GM04504 (cell line): ENCODE measurements at regions not wholly inside any gene's neighbourhood (a gene's known extent, or its start where the extent isn't known, plus 50 kb on each side); places are given as distances from the start of the nearest gene placed in this dataset.
"Not testable (repeated sequence)": the region's sequence is repeated elsewhere in the genome, so short reads cannot be mapped to it uniquely, and the experiment has no call there.

Source experiments
- DNase-seq: peaks from one replicate; pipeline ENCODE4 v3.0.0-alpha.2; 2012; ENCODE audit warnings: low read depth

DNA sequence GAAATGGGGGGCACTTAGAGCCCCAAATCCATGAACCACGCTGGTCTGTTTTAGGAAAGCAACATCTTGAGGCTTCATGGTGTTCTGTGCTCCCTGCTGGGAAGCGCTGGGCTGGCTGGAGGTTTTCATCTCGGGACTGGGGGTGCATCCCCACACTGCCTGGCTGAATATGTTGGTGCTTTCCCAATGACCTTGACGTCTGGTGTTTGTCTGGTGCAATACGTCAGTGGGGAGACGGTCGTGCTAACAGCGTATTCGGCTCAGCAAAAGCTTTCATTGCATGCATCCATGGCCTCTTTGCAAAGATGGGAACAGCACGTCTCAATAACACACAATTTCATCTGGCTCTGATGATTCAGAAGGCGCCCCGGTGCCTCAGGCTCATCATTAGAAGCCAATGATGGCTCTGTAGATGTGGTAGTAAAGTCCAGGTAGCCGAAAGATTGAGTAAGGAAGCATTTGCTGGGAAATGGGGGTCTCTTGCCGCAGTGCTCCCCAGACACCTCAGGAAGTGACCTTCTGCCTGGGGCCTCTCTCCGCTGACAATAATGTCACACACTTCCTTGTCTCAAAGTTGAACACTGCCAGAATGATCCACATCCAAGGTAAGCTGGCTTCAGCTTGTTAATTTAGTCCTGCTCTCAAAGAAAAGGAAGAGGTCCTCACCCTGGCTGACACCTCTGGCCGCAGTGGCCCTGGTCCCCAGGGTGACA lies 97.7 kb downstream of the ING1 start:
- no peak for DNase-seq

DNA sequence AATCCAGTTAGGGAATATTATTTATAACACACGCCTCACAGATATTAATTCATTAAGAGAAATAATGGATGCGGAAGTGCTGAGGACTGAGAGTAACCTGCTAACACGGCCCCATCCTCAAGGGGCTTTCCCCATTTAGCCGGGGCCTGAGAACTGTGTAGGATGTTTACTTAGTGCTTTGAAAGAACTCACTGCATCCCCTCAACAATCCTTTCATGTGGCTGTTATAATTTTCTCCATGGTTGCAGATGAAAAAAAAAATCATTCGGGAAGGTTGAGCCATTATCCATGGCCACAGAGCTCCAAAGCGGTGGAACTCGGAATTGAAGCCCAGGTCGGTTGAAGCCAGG lies 98.2 kb downstream of the ING1 start:
- DNase-seq: no peak

DNA sequence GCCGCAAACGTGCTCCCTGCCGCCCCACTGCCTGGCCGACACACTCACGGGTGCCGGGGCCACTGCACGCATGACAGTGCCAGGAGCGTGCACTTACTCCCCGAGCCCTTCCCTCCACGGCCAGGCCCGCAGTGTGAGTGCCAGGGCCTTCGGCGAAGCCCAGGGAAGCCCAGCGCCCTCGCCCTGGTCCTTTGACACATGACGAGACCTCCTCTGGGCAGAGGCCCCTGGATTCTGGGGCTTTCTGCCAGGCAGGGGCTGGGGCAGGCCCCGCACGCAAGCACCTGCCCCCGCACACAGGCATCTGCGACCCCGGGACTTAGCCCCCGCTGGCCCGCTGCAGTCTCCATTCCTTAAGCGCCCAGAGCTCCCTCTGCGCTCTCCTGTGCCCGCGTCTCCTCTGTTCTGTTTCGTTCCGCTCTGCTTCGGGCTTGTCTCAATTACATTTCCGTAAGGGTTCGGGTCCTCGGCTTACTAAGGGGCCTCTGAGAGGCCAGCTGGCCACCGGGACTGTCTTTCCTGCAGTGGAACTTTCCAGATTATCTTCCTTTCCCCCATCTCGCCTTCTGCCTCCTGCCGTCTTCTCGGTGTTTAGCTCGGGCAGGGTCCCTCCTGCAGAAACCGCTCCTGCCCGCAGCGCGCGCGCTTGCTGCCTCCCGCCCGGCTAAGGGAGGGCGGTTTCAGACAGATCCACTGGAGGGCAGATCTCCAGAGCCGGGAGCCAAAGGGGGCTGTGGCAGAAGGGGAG lies 98.8 kb downstream of the ING1 start:
- no peak for DNase-seq

DNA sequence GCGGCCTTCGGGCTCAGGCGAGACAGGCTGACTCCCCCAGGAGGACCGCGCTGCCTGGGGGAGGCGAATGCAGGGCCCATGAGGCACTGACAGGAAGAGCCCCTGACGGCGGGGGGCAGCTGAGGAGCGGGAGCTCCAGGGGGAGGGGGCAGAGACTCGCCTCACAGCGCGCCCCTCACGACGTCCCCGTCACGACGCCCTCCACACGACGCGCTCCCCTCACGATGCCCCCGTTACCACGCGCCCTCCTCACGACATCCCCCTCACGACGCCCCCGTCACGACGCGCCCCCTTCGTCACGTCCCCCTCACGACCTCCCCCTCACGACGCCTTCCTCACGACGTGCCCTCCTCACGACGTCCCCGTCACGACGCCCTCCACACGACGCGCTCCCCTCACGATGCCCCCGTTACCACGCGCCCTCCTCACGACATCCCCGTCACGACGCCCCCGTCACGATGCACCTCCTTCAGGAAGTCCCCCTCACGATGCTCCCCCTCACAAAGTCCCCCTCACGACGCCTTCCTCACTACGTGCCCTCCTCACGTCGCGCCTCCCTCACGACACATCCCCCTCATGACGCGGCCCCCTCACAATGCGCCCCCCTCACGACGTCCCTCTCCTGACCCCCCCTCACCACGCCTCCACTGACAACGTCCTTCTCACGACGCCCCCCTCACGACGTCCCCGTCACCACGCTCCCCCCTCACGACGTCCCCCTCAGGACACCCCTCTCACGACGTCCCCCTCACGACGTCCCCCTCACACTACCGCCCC lies 99.6 kb downstream of the ING1 start:
- no peak for DNase-seq

DNA sequence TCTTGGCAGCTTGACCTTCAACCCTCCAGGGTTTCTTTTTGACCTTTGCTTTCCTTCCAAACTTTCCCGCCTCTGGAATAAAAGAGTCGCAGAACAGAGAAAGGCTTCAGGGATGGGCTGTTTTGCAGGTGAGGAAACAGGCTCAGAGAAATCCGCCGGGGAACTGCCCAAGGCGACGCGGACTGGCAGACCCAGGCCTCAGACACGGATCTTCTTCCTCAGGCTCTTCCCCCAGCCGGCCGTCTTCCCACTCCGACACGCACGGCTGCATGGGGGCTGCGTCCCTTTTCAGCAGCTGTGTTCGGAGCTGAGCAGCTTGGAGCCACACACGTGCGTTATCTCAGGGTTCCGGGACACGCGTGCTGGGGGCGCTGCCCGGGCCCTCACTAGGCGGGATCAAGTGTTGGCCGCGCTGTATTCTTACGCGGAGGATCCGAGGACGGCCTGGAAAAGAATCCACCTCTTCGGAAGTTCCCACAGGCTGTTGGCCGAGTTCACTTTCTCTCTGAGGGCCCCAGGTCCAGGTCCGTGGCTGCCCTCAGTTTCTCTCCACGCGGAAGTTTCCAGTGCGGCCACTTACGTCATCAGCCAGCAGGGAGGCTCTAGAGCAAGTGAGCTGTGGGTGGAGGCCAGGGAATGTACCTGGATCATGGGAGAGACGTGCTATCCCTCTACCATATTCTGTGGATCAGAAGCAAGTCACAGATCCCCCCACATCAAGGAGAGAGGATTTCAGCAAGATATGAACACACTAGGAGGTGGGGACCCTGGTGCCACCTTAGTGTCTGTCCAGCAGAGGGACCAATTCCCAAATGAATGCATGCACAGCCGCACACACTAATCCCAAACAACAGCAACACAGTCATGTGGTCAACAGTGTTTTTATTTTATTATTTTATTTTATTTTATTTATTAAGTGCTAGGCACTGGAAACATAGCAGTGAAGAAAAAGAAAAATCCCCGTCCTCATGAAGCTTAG lies 100.4 kb downstream of the ING1 start:
- no peak for DNase-seq

DNA sequence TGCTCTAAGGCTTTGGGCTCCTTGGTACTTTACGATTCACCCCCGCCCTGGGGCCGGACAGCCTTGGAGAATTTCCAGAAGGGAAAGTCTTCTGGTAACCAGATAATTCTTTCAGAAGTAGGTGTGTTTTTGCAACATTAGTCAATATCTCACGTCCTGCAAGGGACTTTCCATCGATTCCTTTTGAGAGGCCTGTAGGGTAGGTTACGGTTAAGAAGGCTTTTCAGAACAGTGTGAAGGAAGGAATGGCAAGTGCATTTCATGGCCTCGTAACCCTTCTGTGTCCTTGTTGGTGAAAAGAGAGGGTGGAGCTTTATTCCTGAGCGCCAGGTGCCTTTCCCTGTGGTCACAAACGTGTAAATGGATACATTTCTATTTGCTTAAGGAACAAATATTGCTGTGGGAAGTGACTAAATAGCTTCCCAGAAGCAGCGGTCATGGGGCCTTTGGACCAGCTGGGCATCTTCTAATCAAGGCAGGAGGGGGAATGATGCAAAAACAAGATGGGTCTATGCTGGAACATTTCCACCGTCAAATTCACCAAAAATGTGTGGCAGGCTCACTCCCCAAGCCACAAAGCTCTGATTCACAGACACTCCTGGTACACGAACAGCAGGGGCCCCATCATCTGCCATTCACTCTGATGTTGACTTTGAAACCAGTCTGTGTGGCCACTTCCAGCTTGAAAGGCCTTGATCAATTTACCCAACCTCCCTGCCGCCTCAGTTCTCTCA lies 99.2 kb downstream of the ANKRD10 start:
- DNase-seq: no peak

DNA sequence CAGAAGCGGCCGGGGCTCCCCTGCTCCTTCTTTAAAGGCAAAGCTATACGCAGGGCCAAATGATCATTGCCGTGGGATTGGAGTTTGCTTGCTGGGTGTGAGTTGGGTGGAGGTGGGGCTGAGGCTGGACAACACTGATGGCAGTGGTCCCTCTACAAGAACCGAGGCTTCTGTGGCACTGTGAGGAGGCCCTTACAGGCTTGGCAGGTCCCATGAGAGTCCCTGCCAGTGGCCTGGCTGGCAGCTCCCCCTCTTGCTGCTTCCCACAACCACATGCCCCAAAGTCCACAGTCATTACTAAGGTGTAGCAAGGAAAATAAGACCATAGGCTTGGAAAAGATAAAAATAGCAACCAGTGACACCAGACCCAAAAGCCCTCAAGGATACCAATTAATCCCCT lies 98.4 kb downstream of the ANKRD10 start:
- no peak for DNase-seq

DNA sequence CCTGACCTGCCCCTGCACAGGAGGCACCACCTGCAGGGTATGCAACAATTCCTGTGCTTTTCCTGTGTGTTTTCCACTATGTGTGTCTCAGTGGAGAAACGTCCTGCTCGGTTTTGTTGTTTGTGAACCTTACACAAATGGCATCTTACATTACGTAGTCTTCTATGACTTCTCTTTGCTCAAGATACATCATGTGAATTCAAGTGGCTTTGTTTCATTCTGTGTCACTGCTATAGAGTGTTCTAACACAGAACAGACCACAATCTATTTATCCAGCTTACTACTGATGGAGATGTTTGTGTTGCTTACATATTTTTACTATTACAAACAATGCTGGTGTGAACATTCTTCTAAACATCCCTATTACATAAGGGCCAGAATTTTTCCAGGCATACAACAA lies 97.7 kb downstream of the ANKRD10 start:
- DNase-seq: no peak

DNA sequence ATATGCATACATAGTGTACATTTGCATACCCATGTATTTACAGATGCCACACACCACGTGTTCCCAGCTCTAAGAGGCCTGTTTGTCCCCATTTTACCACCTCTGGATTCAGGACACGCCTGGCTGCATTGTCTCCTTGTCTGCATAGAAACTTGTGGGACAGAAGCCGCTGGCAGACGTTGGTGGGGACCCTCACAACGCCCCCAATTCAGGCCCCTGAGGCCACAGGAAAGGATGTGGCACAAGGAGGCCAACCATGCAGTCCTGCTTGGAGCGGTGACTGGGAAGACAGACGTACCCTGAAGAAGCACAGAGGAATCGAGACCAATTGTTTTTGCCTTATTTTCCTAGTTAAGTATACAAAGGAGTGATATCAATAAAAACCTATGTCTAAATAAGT lies 96.1 kb downstream of the ANKRD10 start:
- DNase-seq: no peak

DNA sequence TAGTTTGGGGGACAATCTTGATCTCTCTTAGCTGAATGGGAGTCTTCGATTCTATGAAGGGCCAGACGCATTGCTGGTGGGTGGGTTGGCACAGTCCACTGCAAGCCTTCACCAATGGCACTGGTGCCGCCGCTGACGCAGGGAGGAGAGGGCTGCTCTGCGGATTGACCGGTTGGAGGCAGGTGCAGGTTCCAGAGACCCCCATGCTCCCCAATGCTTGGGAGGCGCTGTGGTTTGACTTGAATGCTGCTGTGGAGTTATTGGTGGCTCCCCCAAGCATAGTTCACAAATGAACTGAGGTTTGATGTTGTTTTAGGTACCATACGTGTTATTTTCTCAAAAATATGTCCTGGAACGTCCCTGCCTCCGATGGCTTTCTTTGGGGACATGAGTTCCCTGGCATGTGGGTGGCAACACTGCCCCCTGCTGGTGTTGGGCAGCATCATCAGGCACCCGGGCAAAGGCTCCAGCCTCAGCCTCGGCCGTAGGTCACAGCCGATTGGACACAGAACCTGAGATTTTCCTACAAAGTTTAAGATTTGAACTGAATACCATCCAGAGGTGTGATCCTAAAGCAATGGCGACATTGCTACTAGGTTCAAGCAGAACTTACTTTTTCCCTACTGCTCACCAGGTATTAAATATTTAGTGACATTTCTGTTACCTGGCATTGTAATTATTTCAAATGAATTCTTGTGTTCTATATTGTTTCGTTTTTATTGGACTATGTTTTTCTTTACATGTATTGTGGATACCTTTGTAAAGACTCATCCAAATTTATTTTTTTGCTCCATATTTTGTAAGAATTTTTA lies 95.5 kb downstream of the ANKRD10 start:
- DNase-seq: peak; percentile 41

DNA sequence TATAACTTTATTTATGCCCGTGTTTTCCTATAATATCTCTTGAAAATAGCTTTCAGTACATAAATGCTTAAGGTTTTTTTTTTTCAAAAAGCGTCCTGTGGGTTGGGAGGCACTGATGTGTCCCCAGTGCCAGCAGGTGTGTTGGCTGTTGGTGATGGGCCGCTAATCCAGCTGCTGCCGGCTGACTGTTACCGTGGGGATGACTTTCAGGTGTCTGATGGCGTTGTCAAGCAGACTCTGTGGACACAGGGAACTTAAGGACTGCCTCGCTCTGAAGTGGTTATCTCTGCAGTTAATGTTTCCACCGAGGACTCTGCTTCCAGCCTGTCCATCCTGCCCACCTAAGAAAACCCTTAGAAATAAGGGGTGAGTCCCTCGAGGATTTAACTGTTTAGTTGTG lies 94.5 kb downstream of the ANKRD10 start:
- no peak for DNase-seq

DNA sequence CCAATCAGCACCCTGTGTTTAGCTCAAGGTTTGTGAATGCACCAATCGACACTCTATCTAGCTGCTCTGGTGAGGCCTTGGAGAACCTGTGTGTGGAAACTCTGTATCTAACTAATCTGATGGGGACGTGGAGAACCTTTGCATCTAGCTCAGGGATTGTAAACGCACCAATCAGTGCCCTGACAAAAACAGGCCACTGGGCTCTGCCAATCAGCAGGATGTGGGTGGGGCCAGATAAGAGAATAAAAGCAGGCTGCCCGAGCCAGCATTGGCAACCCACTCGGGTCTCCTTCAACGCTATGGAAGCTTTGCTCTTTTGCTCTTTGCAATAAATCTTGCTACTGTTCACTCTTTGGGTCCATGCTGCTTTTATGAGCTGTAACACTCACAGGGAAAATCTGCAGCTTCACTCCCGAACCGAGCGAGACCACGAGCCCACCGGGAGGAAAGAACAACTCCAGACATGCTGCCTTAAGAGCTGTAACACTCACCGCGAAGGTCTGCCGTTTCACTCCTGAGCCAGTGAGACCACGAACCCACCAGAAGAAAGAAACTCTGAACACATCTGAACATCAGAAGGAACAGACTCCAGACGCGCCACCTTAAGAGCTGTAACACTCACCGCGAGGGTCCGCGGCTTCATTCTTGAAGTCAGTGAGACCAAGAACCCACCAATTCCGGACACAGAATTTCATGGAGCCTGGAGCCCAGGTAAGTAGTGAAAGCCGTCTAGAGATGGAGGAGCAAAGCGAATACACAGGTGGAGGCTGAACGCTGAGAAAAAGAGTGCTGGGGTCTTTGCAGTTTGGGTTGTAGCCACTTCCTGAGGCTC lies 92.8 kb downstream of the ANKRD10 start:
- not testable (repeated sequence) for DNase-seq

DNA sequence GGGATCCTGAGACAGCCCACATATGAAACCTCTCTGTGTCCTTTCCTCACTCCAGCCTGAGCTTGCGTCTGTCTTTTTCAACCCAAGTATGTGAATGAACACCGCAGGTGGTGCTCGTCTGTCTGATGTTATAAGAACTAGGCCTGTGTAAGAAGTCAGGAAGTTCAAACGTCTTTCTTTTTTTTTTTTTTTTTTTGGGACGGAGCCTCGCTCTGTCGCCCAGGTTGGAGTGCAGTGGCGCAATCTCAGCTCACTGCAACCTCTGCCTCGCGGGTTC lies 92.3 kb downstream of the ANKRD10 start:
- DNase-seq: no peak

DNA sequence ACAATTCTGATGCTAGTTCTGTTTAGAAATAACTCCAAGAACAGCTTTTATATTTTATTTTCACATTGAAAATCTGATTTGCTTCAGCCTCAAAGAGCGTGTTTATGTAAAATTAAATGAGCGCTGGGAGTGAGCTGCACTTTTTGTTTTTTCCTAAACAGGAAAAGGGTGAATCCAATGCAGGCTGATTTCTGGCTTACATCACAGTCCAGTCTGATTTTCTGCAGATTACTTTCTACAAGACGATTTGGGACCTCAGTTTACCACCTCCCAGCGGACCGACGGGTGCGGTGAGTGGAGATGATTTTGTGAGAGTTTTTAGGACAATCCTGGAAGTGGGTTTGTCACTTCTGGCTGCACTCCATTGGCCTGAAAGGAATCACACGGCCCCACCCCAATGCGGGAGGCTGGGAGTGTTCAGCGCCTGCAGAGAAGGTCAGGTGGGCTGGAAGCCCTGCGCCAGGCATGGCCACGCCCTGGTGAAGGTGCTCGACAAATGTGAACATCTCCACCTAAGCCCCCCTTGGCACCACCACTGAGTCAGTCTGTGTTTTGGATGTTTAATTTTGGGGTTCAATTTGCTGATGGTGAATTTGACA lies 90.1 kb downstream of the ANKRD10 start:
- no peak for DNase-seq

DNA sequence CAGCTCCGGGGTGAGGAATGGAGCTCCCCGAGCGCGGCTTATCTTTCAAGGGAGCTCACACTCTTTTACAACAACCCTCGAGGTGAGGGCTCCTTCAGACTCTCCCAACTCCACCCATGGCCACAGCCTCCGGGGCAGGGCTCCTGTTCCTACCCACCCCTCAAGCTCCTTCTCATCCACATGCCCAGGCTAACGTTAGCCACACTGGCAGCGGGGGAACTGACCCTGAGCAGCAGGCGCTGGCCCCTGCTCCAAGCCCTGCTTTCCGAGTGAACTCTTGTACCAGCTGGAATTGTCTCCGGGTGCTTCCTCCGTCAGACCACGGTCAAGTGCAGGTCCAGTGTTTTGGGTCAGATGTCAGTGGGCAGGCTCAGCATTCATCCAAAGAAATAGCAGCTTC lies 89.4 kb downstream of the ANKRD10 start:
- DNase-seq: no peak

DNA sequence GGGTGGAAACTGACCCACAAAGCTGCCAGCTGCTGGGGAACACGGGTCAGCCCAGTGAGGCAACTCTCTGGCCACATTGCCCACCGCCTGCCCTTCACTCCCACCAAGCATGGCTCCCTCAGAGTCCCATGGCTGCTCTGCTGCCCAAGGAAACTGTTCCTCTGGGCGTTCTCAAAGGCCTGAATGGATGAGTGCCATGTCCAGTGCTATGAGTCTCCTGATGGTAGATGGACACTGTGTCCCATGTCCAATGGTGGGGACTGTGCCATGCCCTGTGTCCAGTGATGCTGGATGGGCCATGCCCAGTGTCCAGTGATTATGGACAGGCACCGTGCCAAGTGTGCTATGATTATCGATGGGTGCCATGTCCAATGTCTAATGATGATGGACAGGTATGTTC lies 88.8 kb downstream of the ANKRD10 start:
- no peak for DNase-seq

DNA sequence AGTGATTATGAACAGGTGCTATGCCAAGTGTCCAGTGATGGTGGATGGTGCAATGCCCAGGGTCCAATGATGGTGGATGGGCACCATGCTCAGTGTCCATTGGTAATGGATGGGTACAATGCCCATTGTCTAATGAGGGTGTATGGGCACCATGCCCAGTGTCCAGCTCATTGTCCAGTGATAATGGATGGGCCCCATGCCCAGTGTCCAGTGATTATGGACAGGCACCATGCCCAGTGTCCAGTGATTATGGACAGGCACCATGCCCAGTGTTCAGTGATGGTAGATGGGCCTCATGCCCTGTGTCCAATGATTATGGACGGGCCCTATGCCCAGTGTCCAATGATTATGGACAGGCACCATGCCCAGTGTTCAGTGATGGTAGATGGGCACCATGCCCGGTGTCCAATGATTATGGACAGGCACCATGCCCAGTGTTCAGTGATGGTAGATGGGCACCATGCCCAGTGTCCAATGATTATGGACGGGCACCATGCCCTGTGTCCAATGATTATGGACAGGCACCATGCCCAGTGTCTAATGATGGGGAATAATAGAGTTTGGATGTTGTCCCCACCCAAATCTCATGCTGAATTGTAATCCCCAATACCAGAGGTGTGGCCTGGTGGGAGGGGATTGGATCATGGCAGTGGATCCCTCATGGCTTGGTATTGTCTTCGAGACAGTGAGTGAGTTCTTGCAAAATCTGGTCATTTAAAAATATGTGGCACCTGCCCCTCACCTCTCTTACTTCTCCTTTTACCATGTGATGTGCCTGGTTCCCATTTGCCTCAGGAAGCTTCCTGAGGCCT lies 87.8 kb downstream of the ANKRD10 start:
- DNase-seq: no peak
